ENCODE measurements at regions not wholly inside any gene's neighbourhood (a gene's known extent, or its start where the extent isn't known, plus 50 kb on each side); places are given as distances from the start of the nearest gene placed in this dataset.

GRCh38 chr20:58136149-58136484 lies 92.3 kb downstream of the ANKRD60 start:
- TF ChIP-seq POLR2A (IDR thresholded peaks at IDR 0.05) (no peak), CTCF (IDR thresholded peaks at IDR 0.05) (no peak)

All from tibial nerve (tissue), 3 donors.